ENCODE measurements at regions not wholly inside any gene's neighbourhood (a gene's known extent, or its start where the extent isn't known, plus 50 kb on each side); places are given as distances from the start of the nearest gene placed in this dataset.

DNA sequence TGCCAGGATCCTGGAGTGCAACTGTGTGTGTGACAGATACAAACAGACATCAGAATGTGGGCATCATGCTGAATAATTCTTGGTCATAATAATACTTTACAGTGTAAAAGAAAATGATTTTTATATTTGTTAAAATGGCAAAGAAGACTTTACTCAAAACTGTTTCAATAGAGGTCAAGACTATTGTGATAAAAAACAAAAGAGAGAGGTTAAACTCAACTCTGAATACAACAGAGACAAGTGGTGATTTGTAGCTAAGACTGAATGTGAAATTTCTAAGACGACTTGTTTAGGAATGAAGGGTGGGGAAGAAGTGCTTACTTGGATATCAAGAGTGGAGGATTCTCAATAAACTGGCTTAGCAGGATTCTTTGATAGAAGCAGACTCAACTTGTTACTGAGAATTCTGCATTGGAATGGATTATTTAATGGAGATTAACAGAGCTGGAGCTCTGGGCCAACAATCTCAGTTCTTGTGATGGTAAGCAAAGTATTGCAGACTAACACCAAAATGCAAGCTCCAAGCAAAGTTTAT, 457.4 kb upstream of the CDH18 start (continued):
- TF ChIP-seq, protein P1, sequence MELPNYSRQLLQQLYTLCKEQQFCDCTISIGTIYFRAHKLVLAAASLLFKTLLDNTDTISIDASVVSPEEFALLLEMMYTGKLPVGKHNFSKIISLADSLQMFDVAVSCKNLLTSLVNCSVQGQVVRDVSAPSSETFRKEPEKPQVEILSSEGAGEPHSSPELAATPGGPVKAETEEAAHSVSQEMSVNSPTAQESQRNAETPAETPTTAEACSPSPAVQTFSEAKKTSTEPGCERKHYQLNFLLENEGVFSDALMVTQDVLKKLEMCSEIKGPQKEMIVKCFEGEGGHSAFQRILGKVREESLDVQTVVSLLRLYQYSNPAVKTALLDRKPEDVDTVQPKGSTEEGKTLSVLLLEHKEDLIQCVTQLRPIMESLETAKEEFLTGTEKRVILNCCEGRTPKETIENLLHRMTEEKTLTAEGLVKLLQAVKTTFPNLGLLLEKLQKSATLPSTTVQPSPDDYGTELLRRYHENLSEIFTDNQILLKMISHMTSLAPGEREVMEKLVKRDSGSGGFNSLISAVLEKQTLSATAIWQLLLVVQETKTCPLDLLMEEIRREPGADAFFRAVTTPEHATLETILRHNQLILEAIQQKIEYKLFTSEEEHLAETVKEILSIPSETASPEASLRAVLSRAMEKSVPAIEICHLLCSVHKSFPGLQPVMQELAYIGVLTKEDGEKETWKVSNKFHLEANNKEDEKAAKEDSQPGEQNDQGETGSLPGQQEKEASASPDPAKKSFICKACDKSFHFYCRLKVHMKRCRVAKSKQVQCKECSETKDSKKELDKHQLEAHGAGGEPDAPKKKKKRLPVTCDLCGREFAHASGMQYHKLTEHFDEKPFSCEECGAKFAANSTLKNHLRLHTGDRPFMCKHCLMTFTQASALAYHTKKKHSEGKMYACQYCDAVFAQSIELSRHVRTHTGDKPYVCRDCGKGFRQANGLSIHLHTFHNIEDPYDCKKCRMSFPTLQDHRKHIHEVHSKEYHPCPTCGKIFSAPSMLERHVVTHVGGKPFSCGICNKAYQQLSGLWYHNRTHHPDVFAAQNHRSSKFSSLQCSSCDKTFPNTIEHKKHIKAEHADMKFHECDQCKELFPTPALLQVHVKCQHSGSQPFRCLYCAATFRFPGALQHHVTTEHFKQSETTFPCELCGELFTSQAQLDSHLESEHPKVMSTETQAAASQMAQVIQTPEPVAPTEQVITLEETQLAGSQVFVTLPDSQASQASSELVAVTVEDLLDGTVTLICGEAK (IDR thresholded peaks at IDR 0.05; ENCODE audit: borderline replicate concordance): no peak
- TF ChIP-seq WRNIP1 (IDR thresholded peaks at IDR 0.05; ENCODE audit: borderline replicate concordance, low read depth, low read length) (no peak), GATAD2B (conservative IDR thresholded peaks at IDR 0.05; ENCODE audit: low read depth) (no peak), NR2C2 (IDR thresholded peaks at IDR 0.05; ENCODE audit: borderline replicate concordance, control insufficient read depth, insufficient read length, low read depth) (no peak)
- TF ChIP-seq, protein P2, sequence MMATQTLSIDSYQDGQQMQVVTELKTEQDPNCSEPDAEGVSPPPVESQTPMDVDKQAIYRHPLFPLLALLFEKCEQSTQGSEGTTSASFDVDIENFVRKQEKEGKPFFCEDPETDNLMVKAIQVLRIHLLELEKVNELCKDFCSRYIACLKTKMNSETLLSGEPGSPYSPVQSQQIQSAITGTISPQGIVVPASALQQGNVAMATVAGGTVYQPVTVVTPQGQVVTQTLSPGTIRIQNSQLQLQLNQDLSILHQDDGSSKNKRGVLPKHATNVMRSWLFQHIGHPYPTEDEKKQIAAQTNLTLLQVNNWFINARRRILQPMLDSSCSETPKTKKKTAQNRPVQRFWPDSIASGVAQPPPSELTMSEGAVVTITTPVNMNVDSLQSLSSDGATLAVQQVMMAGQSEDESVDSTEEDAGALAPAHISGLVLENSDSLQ (IDR thresholded peaks at IDR 0.05): no peak
- TF ChIP-seq, protein P3, sequence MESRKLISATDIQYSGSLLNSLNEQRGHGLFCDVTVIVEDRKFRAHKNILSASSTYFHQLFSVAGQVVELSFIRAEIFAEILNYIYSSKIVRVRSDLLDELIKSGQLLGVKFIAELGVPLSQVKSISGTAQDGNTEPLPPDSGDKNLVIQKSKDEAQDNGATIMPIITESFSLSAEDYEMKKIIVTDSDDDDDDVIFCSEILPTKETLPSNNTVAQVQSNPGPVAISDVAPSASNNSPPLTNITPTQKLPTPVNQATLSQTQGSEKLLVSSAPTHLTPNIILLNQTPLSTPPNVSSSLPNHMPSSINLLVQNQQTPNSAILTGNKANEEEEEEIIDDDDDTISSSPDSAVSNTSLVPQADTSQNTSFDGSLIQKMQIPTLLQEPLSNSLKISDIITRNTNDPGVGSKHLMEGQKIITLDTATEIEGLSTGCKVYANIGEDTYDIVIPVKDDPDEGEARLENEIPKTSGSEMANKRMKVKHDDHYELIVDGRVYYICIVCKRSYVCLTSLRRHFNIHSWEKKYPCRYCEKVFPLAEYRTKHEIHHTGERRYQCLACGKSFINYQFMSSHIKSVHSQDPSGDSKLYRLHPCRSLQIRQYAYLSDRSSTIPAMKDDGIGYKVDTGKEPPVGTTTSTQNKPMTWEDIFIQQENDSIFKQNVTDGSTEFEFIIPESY (IDR thresholded peaks at IDR 0.05): no peak
- TF ChIP-seq, protein P4, sequence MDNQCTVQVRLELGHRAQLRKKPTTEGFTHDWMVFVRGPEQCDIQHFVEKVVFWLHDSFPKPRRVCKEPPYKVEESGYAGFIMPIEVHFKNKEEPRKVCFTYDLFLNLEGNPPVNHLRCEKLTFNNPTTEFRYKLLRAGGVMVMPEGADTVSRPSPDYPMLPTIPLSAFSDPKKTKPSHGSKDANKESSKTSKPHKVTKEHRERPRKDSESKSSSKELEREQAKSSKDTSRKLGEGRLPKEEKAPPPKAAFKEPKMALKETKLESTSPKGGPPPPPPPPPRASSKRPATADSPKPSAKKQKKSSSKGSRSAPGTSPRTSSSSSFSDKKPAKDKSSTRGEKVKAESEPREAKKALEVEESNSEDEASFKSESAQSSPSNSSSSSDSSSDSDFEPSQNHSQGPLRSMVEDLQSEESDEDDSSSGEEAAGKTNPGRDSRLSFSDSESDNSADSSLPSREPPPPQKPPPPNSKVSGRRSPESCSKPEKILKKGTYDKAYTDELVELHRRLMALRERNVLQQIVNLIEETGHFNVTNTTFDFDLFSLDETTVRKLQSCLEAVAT (IDR thresholded peaks at IDR 0.05): no peak

Measured in GM12878 (cell line).